GM18508 (cell line): ENCODE measurements at regions not wholly inside any gene's neighbourhood (a gene's known extent, or its start where the extent isn't known, plus 50 kb on each side); places are given as distances from the start of the nearest gene placed in this dataset.

Experiments
- ATAC-seq: cut with Tn5 transposase; IDR thresholded peaks from one replicate; pipeline ENCODE4 v1.9.1; 2021; ENCODE audit warnings: moderate number of reproducible peaks; ENCODE audit not compliant: insufficient read depth, unreplicated experiment

DNA sequence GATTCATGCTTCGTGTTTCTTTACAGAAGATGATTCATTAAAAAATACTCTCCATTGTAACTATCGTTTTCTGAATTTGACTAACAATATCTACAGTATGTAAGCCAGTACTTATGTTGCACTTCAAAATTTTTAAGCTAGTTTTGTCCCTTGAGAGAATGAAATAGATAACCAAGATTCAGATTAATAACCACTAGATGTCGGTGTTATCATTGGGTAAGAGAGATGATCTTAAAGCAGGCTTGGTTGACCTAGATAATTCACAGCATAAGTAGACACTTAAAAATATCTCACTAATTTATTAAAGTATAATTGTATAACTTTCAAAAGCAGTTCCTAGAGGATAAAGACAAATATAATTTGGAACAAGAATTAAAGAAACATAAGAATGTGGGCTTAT is 430.9 kb downstream of the C4orf33 start:
- no peak for ATAC-seq

GRCh38 chr4:129531253-129531652 is 435.3 kb downstream of the C4orf33 start:
- no peak for ATAC-seq

DNA sequence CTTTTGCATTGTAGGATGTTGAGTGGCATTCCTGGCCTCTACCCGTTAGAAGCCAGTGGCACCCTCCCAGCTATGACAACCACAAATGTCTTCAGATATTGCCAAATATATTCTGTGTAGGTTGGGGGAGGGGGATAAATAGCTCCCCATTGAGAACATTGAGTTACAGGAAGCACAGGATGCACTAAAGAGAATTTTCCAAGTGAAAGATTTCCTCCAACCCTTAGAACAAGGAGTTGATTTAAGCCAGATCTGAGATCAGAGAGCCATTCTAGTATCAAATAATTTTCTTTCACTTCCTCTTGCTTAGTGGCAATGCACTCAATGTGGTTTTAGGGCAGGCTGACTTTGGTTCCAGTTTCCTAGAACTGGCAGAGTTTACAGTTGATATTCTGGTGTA is 436.6 kb downstream of the C4orf33 start:
- peak; percentile 98 for ATAC-seq

- ATAC-seq = no peak
Measured at GRCh38 chr4:129543299-129543698, 447.3 kb downstream of the C4orf33 start.

DNA sequence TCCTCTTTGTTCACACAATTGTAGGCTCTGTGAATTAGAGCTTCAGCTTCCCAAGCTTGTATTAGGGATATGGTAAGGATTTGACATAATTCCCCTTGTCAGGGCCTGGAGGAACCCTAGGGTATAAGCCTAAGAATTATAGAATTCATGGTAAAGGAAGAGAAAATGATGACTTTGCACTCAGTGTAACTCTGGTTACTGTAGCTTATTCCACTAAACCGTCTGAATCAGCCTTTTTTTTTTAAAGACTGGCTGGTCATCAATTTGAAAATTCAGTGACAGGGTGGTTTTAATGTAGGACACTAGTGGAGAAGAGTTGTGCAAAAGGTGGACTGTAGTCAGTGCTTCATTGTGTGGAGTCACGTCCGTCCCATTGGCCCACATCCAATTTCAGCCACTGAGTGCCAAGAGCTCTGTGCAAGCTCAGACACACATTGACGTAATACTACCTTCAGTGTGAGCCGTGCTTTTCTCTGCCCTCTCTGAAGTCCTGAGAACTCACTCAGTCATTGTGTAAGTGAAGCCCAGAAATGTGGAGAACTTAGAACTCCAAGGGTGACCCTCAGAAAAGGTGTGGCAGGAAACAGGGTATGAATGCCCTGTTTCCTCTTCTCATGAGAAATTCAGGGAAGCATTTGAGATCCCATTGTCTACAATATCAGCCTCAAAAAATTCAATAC is 449.8 kb downstream of the C4orf33 start:
- no peak for ATAC-seq

DNA sequence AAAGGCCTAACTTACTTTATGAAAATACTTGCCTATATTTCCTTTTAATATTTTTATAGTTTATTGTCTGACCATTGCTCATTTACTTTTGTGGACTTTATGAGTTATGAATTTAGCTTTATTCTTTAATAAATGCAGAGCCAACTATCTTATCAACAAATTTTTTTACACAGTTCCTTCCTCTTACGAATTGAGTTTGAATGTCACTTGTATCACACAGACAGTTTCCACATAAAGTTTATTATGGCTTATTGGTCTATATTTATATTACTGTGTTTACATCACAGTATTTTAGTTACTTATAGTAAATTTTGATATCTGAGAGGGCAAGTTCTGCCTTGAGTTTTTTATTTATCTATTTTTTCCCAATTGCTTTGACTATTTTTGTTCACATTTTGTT is 450.6 kb downstream of the C4orf33 start:
- no peak for ATAC-seq

- ATAC-seq = no peak
Measured at GRCh38 chr4:129550281-129550785, 454.4 kb downstream of the C4orf33 start.

DNA sequence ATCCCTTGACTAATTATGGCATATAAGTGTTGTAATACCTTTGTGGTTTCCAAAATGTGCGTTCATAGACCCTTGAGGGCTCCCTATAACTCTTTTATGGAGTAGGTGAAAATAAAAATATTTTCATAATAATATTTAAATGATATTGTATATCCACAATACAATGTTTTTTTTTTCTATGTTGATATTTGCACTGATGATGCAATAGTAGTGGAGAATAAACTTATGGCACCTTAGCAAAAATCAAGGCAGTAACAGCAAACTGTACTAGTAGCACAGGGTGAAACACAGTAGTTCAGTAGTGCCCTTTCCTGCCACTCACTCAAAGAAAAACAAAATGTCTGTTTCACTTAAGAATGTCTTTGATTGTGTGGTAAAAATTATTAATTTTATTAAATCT is 465.3 kb downstream of the C4orf33 start:
- no peak for ATAC-seq

DNA sequence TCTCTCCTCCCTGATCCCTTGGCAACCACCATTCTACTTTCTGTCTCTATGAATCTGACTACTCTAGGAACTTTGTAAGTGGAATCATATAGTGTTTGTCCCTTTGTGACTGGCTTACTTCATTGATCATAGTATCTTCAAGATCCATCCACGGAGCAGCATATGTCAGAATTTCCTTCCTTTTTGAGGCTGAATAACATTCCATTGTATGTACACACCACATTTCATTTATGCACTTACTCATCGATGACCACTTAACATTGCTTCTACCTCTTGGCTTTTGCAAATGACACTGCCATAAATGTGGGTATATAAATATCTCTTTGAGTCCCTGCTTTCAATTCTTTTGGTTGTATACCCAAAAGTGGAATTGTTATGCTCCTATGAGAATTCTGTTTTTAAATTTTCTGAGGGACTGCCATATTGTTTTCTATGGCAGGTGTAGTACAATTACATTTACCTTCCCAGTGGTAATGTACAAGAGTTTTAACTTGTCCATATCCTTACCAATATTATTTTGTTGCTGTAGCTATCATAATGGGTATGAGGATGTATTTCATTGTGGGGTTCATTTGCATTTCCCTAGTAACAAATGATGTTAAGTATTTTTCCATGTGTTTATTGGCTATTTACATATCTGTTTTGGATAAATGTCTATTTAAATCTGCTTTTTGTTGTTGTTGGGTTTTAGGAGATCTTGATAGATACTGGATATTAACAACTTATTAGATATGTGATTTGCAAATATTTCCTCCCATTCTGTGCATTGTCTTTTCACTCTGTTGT is 466.1 kb downstream of the C4orf33 start:
- no peak for ATAC-seq

DNA sequence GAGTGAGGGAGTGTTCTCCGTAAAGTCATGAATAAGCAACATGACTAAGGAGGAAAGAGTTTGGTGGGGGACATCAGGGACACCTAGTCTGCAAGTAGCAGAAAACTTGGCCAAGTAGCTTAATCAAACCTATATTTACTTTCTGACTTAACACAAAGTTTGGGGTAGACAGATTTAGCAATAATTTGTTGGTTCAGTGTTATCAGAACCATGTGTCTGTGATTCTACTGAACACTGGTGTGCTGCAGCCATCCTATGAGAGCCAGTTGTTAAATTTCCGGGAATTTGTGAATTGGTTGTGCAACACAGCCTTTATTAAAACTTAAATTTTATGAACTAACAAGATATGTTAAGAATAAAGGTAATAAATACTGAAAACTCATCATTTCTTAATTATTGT is 469.3 kb downstream of the C4orf33 start:
- ATAC-seq = no peak

GRCh38 chr4:129570326-129570725 is 474.4 kb downstream of the C4orf33 start:
- no peak for ATAC-seq

- no peak for ATAC-seq
Measured at GRCh38 chr4:129578336-129578735, 482.4 kb downstream of the C4orf33 start.

DNA sequence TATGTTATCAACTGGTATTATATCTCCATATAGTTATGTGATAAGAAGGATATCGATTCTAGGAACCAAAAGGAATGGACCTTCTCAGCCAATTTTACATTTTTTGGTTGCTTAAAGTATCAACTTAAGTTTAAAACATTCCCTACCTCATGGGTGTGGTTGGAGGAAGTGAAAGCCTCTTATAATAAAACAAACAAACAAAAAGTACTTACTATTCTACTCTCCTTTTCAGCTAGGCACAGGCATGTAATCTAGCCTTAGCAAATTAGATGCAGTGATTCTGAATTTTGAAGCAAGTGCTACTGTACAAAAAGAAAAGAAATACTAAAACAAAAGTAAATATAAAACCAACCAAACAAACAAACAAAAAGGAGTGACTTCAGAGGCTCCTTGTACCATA is 485.4 kb downstream of the C4orf33 start:
- no peak for ATAC-seq

DNA sequence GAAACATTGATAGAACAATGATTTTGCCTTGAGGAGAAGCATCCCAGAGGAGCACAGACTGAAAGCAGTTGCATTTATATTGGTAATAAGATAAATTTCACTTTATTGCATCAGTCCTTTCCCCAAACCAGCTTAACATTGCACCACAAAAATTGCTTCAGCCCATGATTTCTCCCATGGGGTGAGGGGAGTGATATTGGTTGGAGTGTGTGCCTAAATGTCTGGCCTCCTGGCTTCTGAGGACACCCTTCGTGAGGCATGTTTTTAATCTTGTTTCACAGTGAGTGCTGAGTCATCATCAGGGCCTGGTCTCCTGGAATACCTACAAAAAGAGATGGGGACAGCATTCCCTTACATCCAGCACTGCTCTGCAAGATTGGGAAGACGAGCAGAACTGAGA is 487.9 kb downstream of the C4orf33 start:
- no peak for ATAC-seq

DNA sequence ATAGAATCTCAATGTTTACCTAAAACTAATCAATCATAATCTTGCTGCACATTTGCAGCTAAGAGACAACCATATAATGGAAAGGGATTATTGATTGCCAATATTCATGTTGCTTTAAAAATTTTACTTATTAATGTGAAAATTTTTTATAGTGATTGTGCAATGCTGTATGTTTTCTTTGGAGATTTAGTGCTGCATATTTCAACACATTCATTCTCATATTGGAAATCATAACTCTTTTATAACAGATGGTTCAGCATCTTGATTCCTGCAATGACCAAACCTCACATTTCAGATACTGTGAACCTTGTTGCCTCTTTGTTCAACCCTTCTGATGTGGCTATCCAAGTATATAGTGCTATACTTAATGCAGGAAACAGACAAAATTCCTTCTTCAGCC is 502.6 kb downstream of the C4orf33 start:
- ATAC-seq = no peak

DNA sequence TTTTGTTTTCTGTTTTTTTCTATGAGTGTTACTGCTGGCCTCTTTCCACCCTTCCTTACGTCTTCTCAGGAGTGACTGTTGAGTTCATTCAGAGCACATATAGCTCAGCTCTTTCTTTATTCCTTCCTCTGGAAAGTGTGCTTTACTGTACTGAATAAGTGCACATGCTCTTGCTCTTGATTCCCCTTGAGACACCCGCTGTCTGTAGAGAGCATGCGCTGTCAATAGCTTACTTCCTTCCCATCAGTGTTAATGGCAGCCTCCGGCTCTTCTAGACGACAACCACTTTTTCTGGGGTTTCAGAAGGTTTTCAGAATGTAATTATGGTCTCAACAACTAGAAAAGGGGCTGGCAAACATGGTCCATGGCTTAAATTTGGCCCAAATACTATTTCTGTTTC is 504.9 kb downstream of the C4orf33 start:
- no peak for ATAC-seq

DNA sequence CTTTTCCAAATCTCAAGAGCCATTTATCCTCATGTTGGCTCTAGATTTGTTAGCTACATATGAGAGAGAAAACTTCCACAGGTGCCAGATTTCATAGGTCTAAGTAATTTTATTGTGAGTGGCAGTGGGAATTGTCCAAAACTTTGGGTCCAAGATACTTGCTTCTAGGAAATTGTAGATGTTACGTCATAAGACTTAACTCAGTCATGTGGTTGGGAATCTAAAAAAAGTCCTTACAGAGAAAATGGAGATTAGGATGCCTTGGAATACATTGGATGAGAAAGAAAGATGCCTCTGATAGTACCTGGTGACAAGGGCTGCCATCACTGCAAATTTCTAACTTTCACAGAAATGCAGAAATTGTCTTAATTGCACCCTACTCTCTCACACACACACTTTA is 506.5 kb downstream of the C4orf33 start:
- ATAC-seq = no peak

DNA sequence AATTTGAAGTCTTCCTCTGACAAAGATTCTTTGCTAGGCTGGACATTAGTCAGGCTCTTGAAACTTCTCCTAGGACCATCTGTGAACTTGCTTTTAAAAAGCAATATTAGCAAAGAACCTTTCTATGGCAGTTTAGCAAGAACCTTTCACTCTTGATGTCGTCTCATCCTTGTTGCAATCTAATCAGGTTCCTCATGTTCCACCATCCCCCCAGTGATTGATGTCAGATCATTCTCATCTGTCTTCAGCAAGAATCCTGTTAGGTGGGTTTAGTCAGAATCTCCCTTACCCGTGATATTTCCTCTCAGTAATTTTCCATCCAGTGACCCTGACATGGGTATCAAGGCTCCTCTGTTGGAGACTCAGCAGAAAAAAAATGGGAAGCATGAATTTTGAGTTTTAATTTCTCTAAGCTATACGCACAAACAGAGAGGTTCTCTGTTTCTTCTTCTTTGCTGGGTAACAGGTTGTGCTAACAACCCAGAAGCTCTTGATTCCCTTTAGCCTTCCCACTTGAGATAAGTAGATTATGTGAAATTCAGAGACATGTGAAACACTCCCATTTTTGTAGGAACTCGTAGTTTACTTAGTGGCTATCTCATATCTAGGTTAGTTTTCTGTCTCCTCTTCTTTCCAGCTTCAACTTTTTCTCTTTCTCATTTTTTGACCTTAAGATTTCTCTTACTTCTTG is 507.4 kb downstream of the C4orf33 start:
- ATAC-seq = no peak

DNA sequence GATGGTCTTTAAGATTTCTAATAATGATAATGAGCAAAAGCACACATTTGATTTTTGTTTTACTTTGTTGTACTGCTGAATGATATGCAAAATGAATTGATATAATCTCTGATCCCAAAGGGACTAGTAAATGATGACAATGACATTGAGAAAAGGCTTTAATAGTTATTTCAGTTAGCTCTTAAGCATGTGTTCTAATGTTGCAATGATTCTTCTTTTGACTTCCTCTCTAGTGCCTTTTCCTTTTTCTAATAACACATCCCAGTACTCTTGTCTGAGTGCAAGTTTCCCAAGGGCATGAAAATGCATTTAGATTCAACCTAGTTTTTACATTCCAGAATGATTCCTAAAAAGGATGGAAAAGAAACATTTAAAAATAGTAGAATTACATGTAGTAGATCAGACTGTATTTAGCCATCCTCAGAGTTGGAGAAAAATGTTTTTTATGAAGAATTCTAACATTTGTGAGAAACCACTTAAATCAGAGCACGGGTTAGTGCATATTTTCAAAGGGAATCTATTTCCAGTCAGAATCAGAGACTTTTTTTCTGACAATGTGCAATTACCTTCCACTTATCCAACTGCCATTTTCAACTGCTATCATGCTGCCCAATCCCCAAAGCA is 508.8 kb downstream of the C4orf33 start:
- no peak for ATAC-seq

DNA sequence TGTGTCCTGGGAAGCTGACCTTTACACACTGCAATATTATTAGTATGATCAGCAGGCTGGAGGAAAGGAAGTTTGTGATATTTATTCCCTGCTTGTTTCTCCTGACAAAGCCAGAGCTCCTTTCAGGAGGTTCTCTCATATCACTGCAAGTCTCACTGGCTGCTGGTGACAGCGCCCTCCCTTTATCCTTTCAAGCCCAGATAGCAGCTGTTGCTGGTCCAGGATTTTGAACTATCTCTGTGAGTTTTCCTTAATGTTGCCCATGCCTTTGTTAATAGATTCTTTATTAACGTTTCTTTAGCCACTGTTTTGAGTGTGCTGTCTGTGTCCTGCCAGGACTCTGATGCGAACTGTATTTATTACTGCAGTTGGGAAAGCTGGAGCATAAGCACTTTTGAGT is 518.7 kb downstream of the C4orf33 start:
- no peak for ATAC-seq

- no peak for ATAC-seq
Measured at GRCh38 chr4:129622566-129622965, 526.6 kb downstream of the C4orf33 start.
